HG02970 (cell line): ENCODE measurements at regions not wholly inside any gene's neighbourhood (a gene's known extent, or its start where the extent isn't known, plus 50 kb on each side); places are given as distances from the start of the nearest gene placed in this dataset.

Experiments used
- ATAC-seq: cut with Tn5 transposase; IDR thresholded peaks from one replicate; pipeline ENCODE4 v1.9.1; 2021; ENCODE audit warnings: mild to moderate bottlenecking, moderate library complexity, moderate number of reproducible peaks; ENCODE audit not compliant: unreplicated experiment, low FRiP score

DNA sequence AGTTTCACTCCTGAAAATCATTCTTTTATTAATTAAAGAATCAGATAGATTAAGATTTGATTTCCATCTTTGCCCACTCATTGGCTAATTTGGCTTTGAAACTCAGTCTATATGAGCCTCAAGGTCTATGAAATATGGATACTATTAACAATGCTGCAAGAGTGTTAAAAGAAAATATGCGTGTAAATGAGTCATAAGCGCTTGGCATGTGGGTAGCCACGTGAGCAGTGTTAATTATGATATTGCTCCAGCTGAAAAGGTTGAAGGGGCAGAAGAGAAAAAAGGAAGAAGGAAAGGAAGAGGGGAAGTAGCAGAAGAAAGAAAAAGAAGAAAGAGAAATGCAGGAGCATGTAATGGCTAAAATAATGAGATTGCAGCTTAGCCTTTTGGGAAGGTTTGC, 151.4 kb downstream of the CHRM3 start:
- ATAC-seq: no peak

- no peak for ATAC-seq
Observed at GRCh38 chr1:239538239-239538988, 152.0 kb downstream of the CHRM3 start.

GRCh38 chr1:239539051-239539450, 152.7 kb downstream of the CHRM3 start:
- ATAC-seq: no peak

DNA sequence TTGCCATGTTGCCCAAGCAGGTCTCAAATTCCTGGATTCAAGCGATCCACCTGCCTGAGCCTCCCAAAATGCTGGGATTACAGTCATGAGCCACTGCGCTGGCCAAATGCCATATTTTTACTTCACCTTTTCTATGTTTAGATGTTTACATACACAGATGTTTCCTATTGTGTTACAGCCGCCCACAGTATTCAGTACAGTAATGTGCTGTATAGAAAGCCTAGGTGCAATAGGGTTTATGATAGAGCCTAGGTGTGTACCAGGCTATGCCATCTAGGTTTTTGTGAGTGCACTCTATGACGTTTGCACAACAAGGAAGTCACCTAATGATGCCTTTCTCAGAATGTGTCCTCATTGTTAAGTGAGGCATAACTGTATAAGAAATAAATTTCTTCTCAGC, 153.4 kb downstream of the CHRM3 start:
- no peak for ATAC-seq

DNA sequence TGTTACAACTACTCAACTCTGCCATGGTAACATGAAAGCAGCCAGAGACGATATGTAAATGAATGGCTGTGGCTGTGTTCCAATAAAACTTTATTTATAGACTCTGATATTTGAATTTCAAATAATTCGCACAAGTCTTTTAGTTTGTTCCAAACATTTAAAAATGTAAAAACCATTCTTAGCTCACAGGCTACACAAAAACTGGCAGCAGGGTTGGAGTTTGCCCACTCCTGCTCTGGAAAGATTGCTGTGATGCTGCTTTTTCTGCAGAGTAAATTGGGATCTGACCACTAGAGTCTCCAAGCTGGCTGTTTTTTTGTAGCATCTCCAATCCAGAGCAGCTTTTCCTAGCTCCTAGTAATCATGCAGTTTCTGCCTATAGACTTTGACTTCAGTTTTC, 157.5 kb downstream of the CHRM3 start:
- no peak for ATAC-seq

DNA sequence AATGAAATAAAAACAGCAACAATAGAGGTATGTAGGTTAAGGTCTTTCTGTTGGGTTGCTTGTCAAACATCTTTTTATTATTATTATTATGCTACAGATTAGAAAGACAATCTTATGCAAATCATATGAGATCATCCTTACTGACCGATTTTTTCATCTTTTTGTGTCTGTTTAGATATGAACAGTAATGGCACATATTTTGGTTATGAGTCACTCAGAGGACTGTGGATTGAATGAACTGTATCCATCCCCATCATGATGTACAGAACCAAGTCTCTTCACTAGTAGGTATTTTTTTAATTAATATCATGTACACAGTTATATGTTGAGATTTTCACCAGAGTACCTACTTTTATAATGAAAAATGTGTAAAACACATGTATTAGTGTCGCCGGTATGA, 159.1 kb downstream of the CHRM3 start:
- ATAC-seq: no peak

- no peak for ATAC-seq
Observed at GRCh38 chr1:239547987-239548386, 161.6 kb downstream of the CHRM3 start.

GRCh38 chr1:239550178-239550577, 163.8 kb downstream of the CHRM3 start:
- ATAC-seq: no peak

DNA sequence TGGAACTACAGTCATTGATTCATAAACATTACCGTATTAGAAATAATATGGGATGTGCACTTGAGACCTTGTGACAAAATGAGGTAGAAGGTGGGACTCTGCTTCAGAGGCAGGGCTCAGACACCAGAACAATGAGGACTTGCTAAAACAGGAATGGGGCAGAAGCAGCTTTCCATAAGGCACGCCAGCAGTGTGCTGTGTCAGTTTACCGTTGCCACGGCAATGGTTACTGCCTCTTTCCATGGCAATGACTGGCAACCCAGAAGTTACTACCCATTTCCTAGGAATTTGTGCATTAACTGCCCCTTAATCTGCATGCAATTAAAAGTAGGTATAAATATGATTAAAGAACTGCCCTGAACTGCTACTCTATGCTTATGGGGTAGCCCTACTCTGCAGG, 169.0 kb downstream of the CHRM3 start:
- ATAC-seq: no peak

DNA sequence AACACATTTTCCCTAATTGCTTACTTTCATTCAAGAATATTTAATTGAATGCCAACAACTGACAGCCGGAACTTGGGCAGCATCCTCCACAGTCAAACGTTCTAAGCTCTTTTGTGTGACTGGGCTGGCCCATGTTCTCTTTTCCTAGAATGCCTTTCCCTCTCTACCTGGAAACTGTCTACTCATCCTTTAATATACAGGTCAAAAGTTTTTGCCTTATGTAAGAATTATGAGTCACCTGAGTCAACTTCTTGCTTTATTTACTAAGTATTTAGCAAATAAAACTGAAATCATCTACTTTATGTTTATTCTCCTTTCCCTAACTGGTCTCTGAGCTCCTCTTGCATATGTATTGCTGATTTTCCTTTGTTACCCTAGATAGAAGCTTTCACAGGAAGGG, 172.2 kb downstream of the CHRM3 start:
- ATAC-seq: no peak

DNA sequence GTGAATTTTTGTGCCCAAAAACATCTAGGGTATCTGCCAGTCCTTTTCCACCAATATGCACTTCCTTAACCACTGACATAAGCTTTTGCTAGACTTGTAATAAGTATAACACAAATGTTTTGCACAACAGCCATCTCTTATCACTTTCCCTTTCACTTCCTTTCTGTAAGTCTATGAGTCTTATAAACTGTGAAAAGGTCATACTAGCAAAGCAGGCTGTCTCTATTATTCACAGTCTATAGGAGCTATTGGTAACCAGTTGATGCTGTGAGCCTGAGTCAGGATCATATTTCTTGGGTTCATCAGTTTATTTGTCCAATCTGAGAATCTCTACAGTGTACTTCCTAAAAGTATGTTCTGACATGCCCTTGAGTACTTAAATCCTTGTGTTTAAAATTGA, 172.6 kb downstream of the CHRM3 start:
- ATAC-seq: no peak

DNA sequence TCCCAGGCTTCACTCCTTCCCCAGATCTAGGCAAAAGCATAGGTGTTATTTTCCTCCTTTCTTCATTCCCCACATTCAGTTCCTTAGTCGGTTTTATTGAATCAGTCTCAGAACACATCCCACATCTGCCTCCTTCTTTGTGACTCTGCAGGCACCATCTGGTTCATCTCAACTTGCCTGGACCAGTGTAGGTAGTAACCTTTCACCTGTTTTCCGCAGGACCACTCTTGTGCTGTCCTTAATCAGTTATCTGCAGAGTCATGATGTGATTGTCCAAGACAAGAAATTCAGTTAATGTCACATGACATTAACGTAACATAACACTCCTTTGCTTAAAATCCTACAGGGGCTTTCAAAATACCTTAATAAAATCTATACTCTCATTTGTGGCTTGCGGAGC, 174.6 kb downstream of the CHRM3 start:
- no peak for ATAC-seq

GRCh38 chr1:239562095-239562494, 175.7 kb downstream of the CHRM3 start:
- ATAC-seq: no peak

DNA sequence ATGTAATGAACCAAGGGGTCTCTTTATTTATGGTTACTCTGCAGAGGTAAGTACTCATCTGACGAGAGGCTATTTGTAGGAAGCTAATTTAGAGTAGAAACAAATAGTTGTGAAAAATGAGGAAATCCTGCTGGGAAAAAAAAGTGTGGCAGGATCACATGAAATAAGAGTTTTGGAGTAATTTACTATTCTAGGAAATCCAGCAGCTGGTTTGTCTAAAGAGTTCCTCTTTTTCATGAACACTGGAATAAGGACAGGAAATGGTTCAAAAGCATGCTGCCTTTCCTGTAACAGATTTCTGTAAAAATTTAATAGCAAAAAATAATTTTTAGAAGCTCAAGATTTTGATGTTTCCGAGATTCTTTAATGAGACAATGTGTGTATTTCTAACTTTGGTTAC, 177.3 kb downstream of the CHRM3 start:
- no peak for ATAC-seq

- ATAC-seq: no peak
Observed at GRCh38 chr1:239566074-239566473, 179.7 kb downstream of the CHRM3 start.

GRCh38 chr1:239570878-239571277, 184.5 kb downstream of the CHRM3 start:
- ATAC-seq: no peak

DNA sequence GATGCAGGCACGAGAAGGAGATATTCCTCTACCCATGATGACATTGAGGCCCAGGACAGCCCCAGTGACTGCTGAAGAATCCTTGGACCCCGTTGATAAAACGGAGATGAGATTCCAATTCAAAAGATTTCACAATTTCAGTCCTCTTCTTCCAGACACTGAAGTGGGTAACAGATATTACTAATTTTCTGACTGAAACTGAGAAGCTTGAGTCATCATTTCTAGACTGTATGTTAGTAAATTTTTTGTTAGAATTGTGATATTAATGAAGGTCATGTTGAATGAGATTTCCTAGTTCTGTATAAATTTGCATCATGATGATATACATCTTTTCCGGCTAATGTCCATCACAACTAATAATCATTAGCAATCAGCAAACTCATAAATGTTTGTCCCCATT, 185.8 kb downstream of the CHRM3 start:
- no peak for ATAC-seq

DNA sequence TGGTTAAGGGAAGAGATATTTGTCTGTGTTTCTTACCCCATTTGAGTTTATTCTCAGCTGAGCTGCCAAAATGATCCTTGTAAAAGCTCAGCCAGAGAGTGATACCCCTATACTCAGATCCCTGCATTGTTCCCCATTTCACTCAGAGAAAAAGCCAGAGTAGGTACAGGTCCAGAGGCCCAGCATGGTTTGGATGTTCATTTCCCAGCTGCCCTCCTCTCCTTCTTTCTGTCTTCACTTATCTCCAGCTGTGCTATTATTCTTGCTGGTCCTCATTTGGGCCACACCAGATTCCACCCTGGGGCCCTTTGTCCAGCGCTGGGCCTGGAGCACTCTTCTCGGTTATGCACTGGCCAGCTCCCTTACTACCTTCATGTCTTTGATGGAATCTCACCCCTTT, 187.7 kb downstream of the CHRM3 start:
- no peak for ATAC-seq

GRCh38 chr1:239575113-239575512, 188.7 kb downstream of the CHRM3 start:
- no peak for ATAC-seq

GRCh38 chr1:239583536-239583935, 197.2 kb downstream of the CHRM3 start:
- no peak for ATAC-seq

DNA sequence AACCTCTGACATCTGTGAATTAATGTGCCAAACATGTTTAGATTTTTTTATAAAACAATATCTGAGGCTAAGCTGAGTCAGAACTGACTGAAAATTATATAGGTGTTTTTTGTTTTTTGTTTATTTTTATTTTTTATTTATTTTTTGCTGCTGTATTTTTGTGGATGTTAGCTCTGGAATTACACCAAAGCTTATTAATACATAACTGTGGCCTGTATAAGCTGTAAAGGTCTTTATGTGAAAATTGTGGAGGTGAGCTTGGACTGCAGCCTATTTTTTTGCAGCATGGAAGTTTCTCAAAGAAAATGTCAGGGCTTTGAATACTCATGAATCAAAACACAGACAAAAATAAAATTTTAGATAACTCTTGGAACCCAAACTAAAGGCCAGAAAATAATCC, 199.8 kb downstream of the CHRM3 start:
- ATAC-seq: no peak

- ATAC-seq: no peak
Observed at GRCh38 chr1:239587066-239587465, 200.7 kb downstream of the CHRM3 start.
